SU-DHL-6 (cell line): ENCODE measurements at regions not wholly inside any gene's neighbourhood (a gene's known extent, or its start where the extent isn't known, plus 50 kb on each side); places are given as distances from the start of the nearest gene placed in this dataset.

Source experiments
- H2AFZ ChIP-seq: fragments of 200-600 bp; sonication (generic); 2 replicates; pipeline ENCODE4 v1.6.1; 2014; ENCODE audit warnings: low read depth, mild to moderate bottlenecking, moderate library complexity, mixed read lengths, antibody characterized with exemption, low read length; ENCODE audit not compliant: severe bottlenecking
- H3F3A ChIP-seq: fragments of 200-600 bp; shearing (Covaris generic); 2 replicates; pipeline ENCODE4 v1.6.0; 2016; ENCODE audit warnings: antibody characterized with exemption, mild to moderate bottlenecking; ENCODE audit not compliant: insufficient read depth
- H3K27ac ChIP-seq: fragments of 200-600 bp; sonication (generic); 2 replicates; pipeline ENCODE4 v1.5.1; 2016; ENCODE audit warnings: low read depth, mild to moderate bottlenecking, low read length, moderate library complexity, mixed read lengths
- H3K27me3 ChIP-seq: fragments of 200-600 bp; sonication (generic), shearing (Covaris generic); 2 replicates; pipeline ENCODE4 v1.6.0; 2014; ENCODE audit warnings: mild to moderate bottlenecking, low read length
- H3K36me3 ChIP-seq: fragments of 200-600 bp; sonication (generic); 2 replicates; pipeline ENCODE4 v1.6.1; 2014; ENCODE audit warnings: mild to moderate bottlenecking, low read length, mixed read lengths
- H3K4me2 ChIP-seq: fragments of 300-600, 200-600 bp; shearing (Covaris generic), sonication (generic); 2 replicates; pipeline ENCODE4 v1.6.0; 2014; ENCODE audit warnings: low read length, low read depth, mild to moderate bottlenecking; ENCODE audit not compliant: poor library complexity, severe bottlenecking
- H3K4me3 ChIP-seq: fragments of 200-600 bp; sonication (generic); 2 replicates; pipeline ENCODE4 v1.5.1; 2014; ENCODE audit warnings: antibody characterized with exemption, low read length, mild to moderate bottlenecking, mixed read lengths; ENCODE audit not compliant: insufficient read depth, poor library complexity, severe bottlenecking
- H3K79me2 ChIP-seq: fragments of 200-600 bp; sonication (generic); 2 replicates; pipeline ENCODE4 v1.6.1; 2014; ENCODE audit warnings: mild to moderate bottlenecking, low read length, moderate library complexity; ENCODE audit not compliant: insufficient read depth
- H3K9ac ChIP-seq: fragments of 200-600 bp; sonication (generic); 2 replicates; pipeline ENCODE4 v1.7.0; 2014; ENCODE audit warnings: mild to moderate bottlenecking, low read length
- H3K9me2 ChIP-seq: fragments of 200-600 bp; sonication (generic); replicated peaks from 2 replicates; pipeline ENCODE4 v1.6.1; 2014; ENCODE audit warnings: low read length; ENCODE audit not compliant: insufficient read depth
- H3K9me3 ChIP-seq: fragments of 200-600 bp; sonication (generic); 2 replicates; pipeline ENCODE4 v1.6.1; 2014; ENCODE audit warnings: low read length, mixed read lengths; ENCODE audit not compliant: insufficient read depth
- H4K20me1 ChIP-seq: fragments of 200-600 bp; sonication (generic); 2 replicates; pipeline ENCODE4 v1.6.1; 2014; ENCODE audit warnings: low read depth, mild to moderate bottlenecking, antibody characterized with exemption, low read length, moderate library complexity, mixed read lengths
- CTCF ChIP-seq: fragments of 200-600 bp; sonication (generic); IDR thresholded peaks from one replicate; pipeline ENCODE4 v1.5.1; 2017; ENCODE audit warnings: antibody characterized with exemption, mild to moderate bottlenecking, low read length, moderate library complexity; ENCODE audit not compliant: insufficient read depth, poor library complexity, severe bottlenecking
- EZH2phosphoT487 ChIP-seq: fragments of 200-600 bp; sonication (generic), shearing (Covaris generic); conservative IDR thresholded peaks from 2 replicates; pipeline ENCODE4 v1.6.1; 2018; ENCODE audit warnings: mild to moderate bottlenecking, antibody characterized with exemption, low read length, moderate library complexity, mixed read lengths

- no peak overlapping the region for H3K4me3 ChIP-seq
Measured at GRCh38 chr13:85254641-85255040, 544.6 kb downstream of the SLITRK6 start.

GRCh38 chr13:85249151-85249550, 550.1 kb downstream of the SLITRK6 start:
- Histone ChIP-seq H3K36me3 (no peaks in the 10 kb centered on the region), H2AFZ (no peak overlapping the region), H3K9me2 (no peaks in the 10 kb centered on the region), H3K9ac (no peak overlapping the region), H3K27ac (no peak overlapping the region), H4K20me1 (no peaks in the 10 kb centered on the region), H3K79me2 (no peaks in the 10 kb centered on the region), H3F3A (no peaks in the 10 kb centered on the region), H3K27me3 (no peaks in the 10 kb centered on the region), H3K9me3 (no peaks in the 10 kb centered on the region), H3K4me3 (no peak overlapping the region), H3K4me2 (no peak overlapping the region)
- TF ChIP-seq EZH2phosphoT487 (no peak), CTCF (no peak)

More at GRCh38 chr13:85254641-85255040, 544.6 kb downstream of the SLITRK6 start:
- no peak overlapping the region for H3K4me2 ChIP-seq
- H3K9me3 ChIP-seq, result no peaks in the 10 kb centered on the region; the same call in 1 of the 2 replicates
- H3K27me3 ChIP-seq, result no peaks in the 10 kb centered on the region
- H4K20me1 ChIP-seq, result no peaks in the 10 kb centered on the region
- no peak for TF ChIP-seq CTCF
- no peak for TF ChIP-seq EZH2phosphoT487
- no peaks in the 10 kb centered on the region for H3F3A ChIP-seq
- H2AFZ ChIP-seq, result no peak overlapping the region
- no peaks in the 10 kb centered on the region for H3K36me3 ChIP-seq
- H3K9ac ChIP-seq, result no peak overlapping the region
- H3K9me2 ChIP-seq, result no peaks in the 10 kb centered on the region
- H3K79me2 ChIP-seq, result no peaks in the 10 kb centered on the region
- H3K27ac ChIP-seq, result no peak overlapping the region

GRCh38 chr13:85247780-85248179, 551.4 kb downstream of the SLITRK6 start:
- Histone ChIP-seq H3K9ac (no peak overlapping the region), H3F3A (no peaks in the 10 kb centered on the region), H4K20me1 (no peaks in the 10 kb centered on the region), H3K27me3 (no peaks in the 10 kb centered on the region), H2AFZ (no peak overlapping the region), H3K4me3 (no peak overlapping the region), H3K4me2 (no peak overlapping the region), H3K36me3 (no peaks in the 10 kb centered on the region), H3K9me2 (no peaks in the 10 kb centered on the region), H3K9me3 (no peaks in the 10 kb centered on the region), H3K79me2 (no peaks in the 10 kb centered on the region), H3K27ac (no peak overlapping the region)
- no peak for TF ChIP-seq EZH2phosphoT487
- TF ChIP-seq CTCF, result no peak
